Keratinocyte (primary cell): ENCODE measurements at regions not wholly inside any gene's neighbourhood (a gene's known extent, or its start where the extent isn't known, plus 50 kb on each side); places are given as distances from the start of the nearest gene placed in this dataset.

Source experiments
- EZH2 ChIP-seq: IDR thresholded peaks from one replicate; pipeline ENCODE4 v1.6.1; 2012; ENCODE audit warnings: inconsistent platforms, mild to moderate bottlenecking, low read length, moderate library complexity
- TF ChIP-seq, protein P1 (sequence below), 3 experiments: IDR thresholded peaks in 1 of 3; conservative IDR thresholded peaks in 1 of 3; optimal IDR thresholded peaks in 1 of 3; 2 replicates in 2 of 3; 3 replicates in 1 of 3; pipeline versions ENCODE3 to v1.5.1; 2011; ENCODE audit warnings: low read length in 3 of 3, mild to moderate bottlenecking in 3 of 3, moderate library complexity in 2 of 3, control low read depth in 1 of 3, inconsistent platforms in 1 of 3; ENCODE audit not compliant: insufficient read depth in 2 of 3; ENCODE audit errors: extremely low read depth in 1 of 3

DNA sequence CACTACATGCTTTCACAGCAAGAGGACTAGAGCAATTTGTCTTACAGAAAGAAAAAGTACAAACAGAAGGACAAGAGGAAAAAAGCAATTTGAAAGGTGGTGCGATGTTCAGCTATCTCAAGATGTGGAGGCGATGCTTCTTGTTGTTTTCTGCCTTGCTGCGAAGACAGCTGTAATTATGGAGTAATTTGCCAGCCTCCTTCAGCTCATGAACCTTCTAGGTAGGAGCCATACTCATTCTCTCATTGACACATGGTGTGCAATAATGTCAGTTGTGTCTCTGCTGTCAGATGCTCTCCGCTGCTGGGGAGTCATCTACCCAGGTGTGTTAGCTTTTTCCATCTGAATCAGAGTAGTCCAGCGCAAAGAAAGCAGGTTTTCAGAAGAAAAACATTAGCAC, 424.5 kb downstream of the NR2F1-AS1 start:
- TF ChIP-seq, protein P1, sequence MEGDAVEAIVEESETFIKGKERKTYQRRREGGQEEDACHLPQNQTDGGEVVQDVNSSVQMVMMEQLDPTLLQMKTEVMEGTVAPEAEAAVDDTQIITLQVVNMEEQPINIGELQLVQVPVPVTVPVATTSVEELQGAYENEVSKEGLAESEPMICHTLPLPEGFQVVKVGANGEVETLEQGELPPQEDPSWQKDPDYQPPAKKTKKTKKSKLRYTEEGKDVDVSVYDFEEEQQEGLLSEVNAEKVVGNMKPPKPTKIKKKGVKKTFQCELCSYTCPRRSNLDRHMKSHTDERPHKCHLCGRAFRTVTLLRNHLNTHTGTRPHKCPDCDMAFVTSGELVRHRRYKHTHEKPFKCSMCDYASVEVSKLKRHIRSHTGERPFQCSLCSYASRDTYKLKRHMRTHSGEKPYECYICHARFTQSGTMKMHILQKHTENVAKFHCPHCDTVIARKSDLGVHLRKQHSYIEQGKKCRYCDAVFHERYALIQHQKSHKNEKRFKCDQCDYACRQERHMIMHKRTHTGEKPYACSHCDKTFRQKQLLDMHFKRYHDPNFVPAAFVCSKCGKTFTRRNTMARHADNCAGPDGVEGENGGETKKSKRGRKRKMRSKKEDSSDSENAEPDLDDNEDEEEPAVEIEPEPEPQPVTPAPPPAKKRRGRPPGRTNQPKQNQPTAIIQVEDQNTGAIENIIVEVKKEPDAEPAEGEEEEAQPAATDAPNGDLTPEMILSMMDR (optimal IDR thresholded peaks at IDR 0.05 in 1 of 3, IDR thresholded peaks at IDR 0.05 in 1 of 3, conservative IDR thresholded peaks at IDR 0.05 in 1 of 3; ENCODE audit: extremely low read depth in 1 of 3, insufficient read depth in 2 of 3, low read length in 3 of 3), result no peak
- no peak for TF ChIP-seq EZH2
